HEK293 (cell line): ENCODE measurements at regions not wholly inside any gene's neighbourhood (a gene's known extent, or its start where the extent isn't known, plus 50 kb on each side); places are given as distances from the start of the nearest gene placed in this dataset.

Experiments used
- CTCF ChIA-PET: fragments of 350-600 bp; formaldehyde crosslinking; extraction: SDS; loops from one replicate; lab custom pipeline; 2021; ENCODE audit warnings: antibody characterized with exemption; lab: Yijun Ruan, JAX
- POLR2A ChIA-PET: fragments of 300-600 bp; formaldehyde crosslinking; extraction: SDS; loops from one replicate; lab custom pipeline; 2020; ENCODE audit warnings: antibody characterized with exemption, inconsistent platforms; lab: Yijun Ruan, JAX
- H3K27ac ChIP-seq: fragments of 200-500 bp; sonication (Bioruptor generic); 2 replicates; pipeline ENCODE4 v1.5.1; 2014; ENCODE audit warnings: low read depth, low read length, control low read depth, inconsistent platforms; ENCODE audit errors: extremely low read depth
- H3K36me3 ChIP-seq, 2 experiments: fragments of 200-500 bp in 1 of 2; sonication (Bioruptor generic) in 1 of 2; 1 replicate in 1 of 2; 2 replicates in 1 of 2; pipeline ENCODE4 v1.5.1; 2014 to 2017; ENCODE audit warnings: inconsistent platforms in 2 of 2, low read length in 2 of 2; ENCODE audit not compliant: control insufficient read depth in 2 of 2, insufficient read depth in 1 of 2
- H3K4me1 ChIP-seq: fragments of 200-500 bp; sonication (Bioruptor generic); 2 replicates; pipeline ENCODE4 v1.5.1; 2014; ENCODE audit warnings: mild to moderate bottlenecking, low read length, inconsistent platforms; ENCODE audit not compliant: control insufficient read depth, insufficient read depth
- H3K4me3 ChIP-seq: 2 replicates; pipeline ENCODE4 v1.5.1; 2011; ENCODE audit warnings: low read depth, mild to moderate bottlenecking, control low read depth, low read length, moderate library complexity
- H3K9me3 ChIP-seq: fragments of 200-500 bp; sonication (Bioruptor generic); 2 replicates; pipeline ENCODE4 v1.5.1; 2014; ENCODE audit warnings: low read depth, low read length, inconsistent platforms; ENCODE audit not compliant: control insufficient read depth, insufficient read depth
- BCL11B ChIP-seq: fragments of 450-650 bp; formaldehyde crosslinking; IDR thresholded peaks from 2 replicates; pipeline ENCODE4 v1.5.1; 2016; ENCODE audit warnings: low read depth, missing biosample characterization, missing genetic modification characterization
- HIC1 ChIP-seq: fragments of 450-650 bp; formaldehyde crosslinking; IDR thresholded peaks from 2 replicates; pipeline ENCODE4 v1.5.1; 2016; ENCODE audit warnings: missing biosample characterization, missing genetic modification characterization
- HOXC10 ChIP-seq: sonication (generic); formaldehyde crosslinking; IDR thresholded peaks from 2 replicates; pipeline ENCODE4 v1.8.1; 2023; ENCODE audit warnings: mild to moderate bottlenecking, missing genetic modification reagents
- OVOL3 ChIP-seq: fragments of 450-650 bp; formaldehyde crosslinking; IDR thresholded peaks from 2 replicates; pipeline ENCODE4 v1.5.1; 2016; ENCODE audit warnings: missing biosample characterization, missing genetic modification characterization
- PRDM1 ChIP-seq: fragments of 450-650 bp; formaldehyde crosslinking; IDR thresholded peaks from 2 replicates; pipeline ENCODE4; 2016; ENCODE audit warnings: missing biosample characterization, missing genetic modification characterization
- PRDM2 ChIP-seq: fragments of 450-650 bp; formaldehyde crosslinking; IDR thresholded peaks from 2 replicates; pipeline ENCODE4 v1.5.1; 2016; ENCODE audit warnings: missing biosample characterization, missing genetic modification characterization, borderline replicate concordance
- ZBTB20 ChIP-seq: fragments of 450-650 bp; formaldehyde crosslinking; IDR thresholded peaks from 2 replicates; pipeline ENCODE4 v1.5.1; 2016; ENCODE audit warnings: missing biosample characterization, missing genetic modification characterization
- ZNF10 ChIP-seq: fragments of 450-650 bp; formaldehyde crosslinking; IDR thresholded peaks from 2 replicates; pipeline ENCODE4 v1.5.1; 2017; ENCODE audit warnings: missing biosample characterization, missing genetic modification characterization
- ZNF112 ChIP-seq: fragments of 450-650 bp; formaldehyde crosslinking; IDR thresholded peaks from 2 replicates; pipeline ENCODE4 v1.5.0; 2017; ENCODE audit warnings: missing biosample characterization, missing genetic modification characterization
- ZNF114 ChIP-seq: fragments of 450-650 bp; formaldehyde crosslinking; IDR thresholded peaks from 2 replicates; pipeline ENCODE4 v1.5.0; 2017; ENCODE audit warnings: missing biosample characterization, missing genetic modification characterization
- ZNF202 ChIP-seq: fragments of 450-650 bp; formaldehyde crosslinking; IDR thresholded peaks from 2 replicates; pipeline ENCODE4 v1.5.1; 2016; ENCODE audit warnings: missing biosample characterization, missing genetic modification characterization, borderline replicate concordance
- ZNF354C ChIP-seq: fragments of 450-650 bp; formaldehyde crosslinking; IDR thresholded peaks from 2 replicates; pipeline ENCODE4 v1.5.1; 2016; ENCODE audit warnings: missing biosample characterization, missing genetic modification characterization, low read depth, borderline replicate concordance
- ZNF610 ChIP-seq: fragments of 450-650 bp; formaldehyde crosslinking; IDR thresholded peaks from 2 replicates; pipeline ENCODE4 v1.5.1; 2016; ENCODE audit warnings: missing biosample characterization, missing genetic modification characterization, borderline replicate concordance
- ZNF626 ChIP-seq: fragments of 450-650 bp; sonication (Bioruptor Pico); formaldehyde crosslinking; IDR thresholded peaks from 2 replicates; pipeline ENCODE4 v1.5.1; 2018; ENCODE audit warnings: missing biosample characterization, missing genetic modification characterization, inconsistent platforms
- ZNF629 ChIP-seq: fragments of 450-650 bp; formaldehyde crosslinking; IDR thresholded peaks from 2 replicates; pipeline ENCODE4 v1.5.1; 2017; ENCODE audit warnings: missing biosample characterization, missing genetic modification characterization
- ZNF660 ChIP-seq: fragments of 450-650 bp; IDR thresholded peaks from 2 replicates; pipeline ENCODE4 v1.5.1; 2018; ENCODE audit warnings: missing biosample characterization, mild to moderate bottlenecking, missing genetic modification characterization
- ZNF707 ChIP-seq: fragments of 450-650 bp; formaldehyde crosslinking; IDR thresholded peaks from 2 replicates; pipeline ENCODE4 v1.5.1; 2016; ENCODE audit warnings: missing biosample characterization, missing genetic modification characterization
- ZNF76 ChIP-seq: fragments of 450-650 bp; formaldehyde crosslinking; IDR thresholded peaks from 2 replicates; pipeline ENCODE4; 2016; ENCODE audit warnings: low read depth, missing biosample characterization, missing genetic modification characterization, borderline replicate concordance
- TF ChIP-seq, protein P1 (sequence below): fragments of 450-650 bp; IDR thresholded peaks from 2 replicates; pipeline ENCODE4 v1.5.1; 2018; ENCODE audit warnings: missing biosample characterization, mild to moderate bottlenecking, missing genetic modification characterization

- TF ChIP-seq OVOL3 (tag by site-specific recombination) = no peak
- TF ChIP-seq ZNF707 = no peak
- TF ChIP-seq ZNF10 (tag by site-specific recombination) = no peak
Observed at GRCh38 chr3:26105261-26105660, 315.4 kb downstream of the OXSM start (continued).

DNA sequence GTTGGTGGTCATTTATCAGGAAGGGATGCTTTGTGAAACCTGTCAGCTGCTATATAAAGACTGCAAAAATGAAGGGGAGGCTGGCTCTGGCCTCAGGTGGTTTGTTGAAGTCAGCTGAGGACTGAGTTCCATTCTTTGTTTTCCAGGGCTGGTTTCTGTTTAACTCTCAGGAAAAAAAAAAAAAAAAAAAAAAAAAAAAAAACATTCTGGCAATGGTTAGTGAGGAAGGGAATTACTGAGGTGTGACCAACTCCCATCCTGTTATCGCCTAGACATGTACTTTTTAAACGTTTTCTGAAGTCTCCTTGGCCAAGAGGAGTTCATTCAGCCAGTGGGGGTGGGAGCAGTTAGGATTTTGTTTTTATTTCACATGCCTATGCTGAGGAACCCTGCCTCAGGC, 316.3 kb downstream of the OXSM start:
- H3K36me3 ChIP-seq = no peaks in the 10 kb centered on the region
- H3K27ac ChIP-seq = no peak overlapping the region
- ChIA-PET CTCF (no interaction called here), POLR2A (no interaction called here)
- no peak overlapping the region for H3K4me3 ChIP-seq
- H3K4me1 ChIP-seq = no peaks in the 10 kb centered on the region
- no peaks in the 10 kb centered on the region for H3K9me3 ChIP-seq
- TF ChIP-seq PRDM2 (no peak), HOXC10 (CRISPR knock-in tag) (no peak), ZNF629 (tag by site-specific recombination) (no peak), ZNF660 (tag by site-specific recombination) (no peak), ZNF354C (tag by site-specific recombination) (no peak)

GRCh38 chr3:26108846-26109489, 319.1 kb downstream of the OXSM start:
- no peaks in the 10 kb centered on the region for H3K9me3 ChIP-seq
- H3K4me3 ChIP-seq = no peak overlapping the region
- no peaks in the 10 kb centered on the region for H3K36me3 ChIP-seq
- H3K27ac ChIP-seq = no peak overlapping the region
- ChIA-PET CTCF (interaction anchor here (0.7 kb wide), 1 partner anchor 9 kb away, joined by 4 read pairs; no protein-coding TSS in a partner anchor), POLR2A (no interaction called here)
- H3K4me1 ChIP-seq = no peaks in the 10 kb centered on the region
- TF ChIP-seq ZNF629 (tag by site-specific recombination) (no peak), ZBTB20 (tag by site-specific recombination) (no peak), BCL11B (no peak)

GRCh38 chr3:26114851-26115250, 325.0 kb downstream of the OXSM start:
- Histone ChIP-seq H3K36me3 (no peaks in the 10 kb centered on the region), H3K27ac (no peak overlapping the region), H3K9me3 (no peaks in the 10 kb centered on the region), H3K4me3 (no peak overlapping the region), H3K4me1 (no peaks in the 10 kb centered on the region)
- ChIA-PET CTCF (no interaction called here), POLR2A (no interaction called here)
- no peak for TF ChIP-seq ZNF202 (tag by site-specific recombination)
- TF ChIP-seq, protein P1, sequence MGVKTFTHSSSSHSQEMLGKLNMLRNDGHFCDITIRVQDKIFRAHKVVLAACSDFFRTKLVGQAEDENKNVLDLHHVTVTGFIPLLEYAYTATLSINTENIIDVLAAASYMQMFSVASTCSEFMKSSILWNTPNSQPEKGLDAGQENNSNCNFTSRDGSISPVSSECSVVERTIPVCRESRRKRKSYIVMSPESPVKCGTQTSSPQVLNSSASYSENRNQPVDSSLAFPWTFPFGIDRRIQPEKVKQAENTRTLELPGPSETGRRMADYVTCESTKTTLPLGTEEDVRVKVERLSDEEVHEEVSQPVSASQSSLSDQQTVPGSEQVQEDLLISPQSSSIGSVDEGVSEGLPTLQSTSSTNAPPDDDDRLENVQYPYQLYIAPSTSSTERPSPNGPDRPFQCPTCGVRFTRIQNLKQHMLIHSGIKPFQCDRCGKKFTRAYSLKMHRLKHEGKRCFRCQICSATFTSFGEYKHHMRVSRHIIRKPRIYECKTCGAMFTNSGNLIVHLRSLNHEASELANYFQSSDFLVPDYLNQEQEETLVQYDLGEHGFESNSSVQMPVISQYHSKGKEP (tag by site-specific recombination) = no peak
- no peak for TF ChIP-seq ZNF76 (tag by site-specific recombination)
- no peak for TF ChIP-seq ZNF112 (tag by site-specific recombination)
- no peak for TF ChIP-seq ZNF626 (tag by site-specific recombination)
- no peak for TF ChIP-seq HIC1 (tag by site-specific recombination)
- no peak for TF ChIP-seq PRDM1 (tag by site-specific recombination)
- TF ChIP-seq ZNF114 (tag by site-specific recombination) = no peak
- no peak for TF ChIP-seq ZNF610 (tag by site-specific recombination)
- no peak for TF ChIP-seq HOXC10 (CRISPR knock-in tag)
